MM.1S (cell line): ENCODE measurements at regions not wholly inside any gene's neighbourhood (a gene's known extent, or its start where the extent isn't known, plus 50 kb on each side); places are given as distances from the start of the nearest gene placed in this dataset.
"Not testable (repeated sequence)": the region's sequence is repeated elsewhere in the genome, so short reads cannot be mapped to it uniquely, and the experiment has no call there.

Experiments used
- DNase-seq: peaks from one replicate; pipeline ENCODE4 v3.0.0-alpha.2; 2015
- H2AFZ ChIP-seq: fragments of 300-600 bp; sonication (generic); 2 replicates; pipeline ENCODE4 v1.6.0; 2016; ENCODE audit warnings: antibody characterized with exemption, low read length
- H3F3A ChIP-seq: fragments of 300-600 bp; sonication (generic); 2 replicates; pipeline ENCODE4 v1.6.1; 2016; ENCODE audit warnings: mild to moderate bottlenecking, antibody characterized with exemption, low read length, moderate library complexity, mixed read lengths; ENCODE audit not compliant: insufficient read depth
- H3K27ac ChIP-seq: fragments of 300-600 bp; sonication (generic); 2 replicates; pipeline ENCODE4 v1.5.1; 2016; ENCODE audit warnings: mild to moderate bottlenecking, low read length
- H3K27me3 ChIP-seq: fragments of 300-600 bp; sonication (generic); replicated peaks from 2 replicates; pipeline ENCODE4 v1.6.0; 2016; ENCODE audit warnings: low read length; ENCODE audit not compliant: insufficient read depth
- H3K36me3 ChIP-seq: fragments of 300-600 bp; sonication (generic); replicated peaks from 2 replicates; pipeline ENCODE4 v1.6.1; 2016; ENCODE audit warnings: mild to moderate bottlenecking, low read length, mixed read lengths; ENCODE audit not compliant: insufficient read depth
- H3K4me1 ChIP-seq: fragments of 300-600 bp; sonication (generic); 2 replicates; pipeline ENCODE4 v1.6.1; 2016; ENCODE audit warnings: low read length, mixed read lengths
- H3K4me2 ChIP-seq: fragments of 300-600 bp; sonication (generic); 2 replicates; pipeline ENCODE4 v1.6.0; 2016; ENCODE audit warnings: low read depth, low read length
- H3K4me3 ChIP-seq: fragments of 300-600 bp; sonication (generic); 2 replicates; pipeline ENCODE4 v1.5.1; 2016; ENCODE audit warnings: low read length, mixed read lengths
- H3K79me2 ChIP-seq: fragments of 300-600 bp; sonication (generic); 2 replicates; pipeline ENCODE4 v1.6.1; 2016; ENCODE audit warnings: mixed run types, low read length, mixed read lengths
- H3K9ac ChIP-seq: fragments of 300-600 bp; sonication (generic); 2 replicates; pipeline ENCODE4 v1.6.1; 2016; ENCODE audit warnings: low read length, mixed read lengths
- H3K9me2 ChIP-seq: fragments of 300-600 bp; sonication (generic); replicated peaks from 2 replicates; pipeline ENCODE4 v1.6.1; 2016; ENCODE audit warnings: mild to moderate bottlenecking, low read length, mixed read lengths; ENCODE audit not compliant: insufficient read depth
- H3K9me3 ChIP-seq: fragments of 300-600 bp; sonication (generic); replicated peaks from 2 replicates; pipeline ENCODE4 v1.6.1; 2016; ENCODE audit warnings: mild to moderate bottlenecking, low read length, mixed read lengths; ENCODE audit not compliant: insufficient read depth
- H4K20me1 ChIP-seq: fragments of 300-600 bp; sonication (generic); 2 replicates; pipeline ENCODE4 v1.6.1; 2016; ENCODE audit warnings: mild to moderate bottlenecking, low read length, moderate library complexity, mixed read lengths; ENCODE audit not compliant: insufficient read depth
- EZH2 ChIP-seq: fragments of 300-600 bp; sonication (generic); optimal IDR thresholded peaks from 2 replicates; pipeline ENCODE3; 2017; ENCODE audit warnings: low read depth, mild to moderate bottlenecking, antibody characterized with exemption, low read length, mixed read lengths
- EZH2phosphoT487 ChIP-seq: fragments of 300-600 bp; sonication (generic); IDR thresholded peaks from 2 replicates; pipeline ENCODE4 v1.6.1; 2018; ENCODE audit warnings: antibody characterized with exemption, low read length
- TF ChIP-seq, protein P1 (sequence below): fragments of 300-600 bp; sonication (generic); IDR thresholded peaks from 2 replicates; pipeline ENCODE4 v1.5.1; 2016; ENCODE audit warnings: antibody characterized with exemption, low read length, mixed read lengths

DNA sequence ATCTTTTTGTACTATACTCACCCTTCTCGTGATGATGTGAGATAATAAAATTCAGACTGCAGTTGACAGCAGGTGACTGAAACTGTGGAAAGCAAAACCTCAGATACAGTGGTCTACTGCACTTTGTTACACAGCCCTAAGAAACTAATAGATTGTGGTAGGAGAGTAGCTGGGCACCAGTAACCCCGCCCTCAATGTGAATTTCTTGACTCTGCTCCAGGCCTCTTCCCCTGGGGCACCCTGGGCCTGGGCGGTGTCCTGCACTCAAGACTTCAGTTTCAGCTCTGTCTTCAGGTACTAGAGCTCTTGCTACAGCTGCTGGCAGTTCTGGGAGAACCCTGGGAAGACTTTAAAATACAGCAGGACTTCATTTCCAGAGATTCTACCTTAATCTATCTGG is 197.6 kb upstream of the AVPR1A start:
- H3K36me3 ChIP-seq = no peaks in the 10 kb centered on the region
- TF ChIP-seq, protein P1, sequence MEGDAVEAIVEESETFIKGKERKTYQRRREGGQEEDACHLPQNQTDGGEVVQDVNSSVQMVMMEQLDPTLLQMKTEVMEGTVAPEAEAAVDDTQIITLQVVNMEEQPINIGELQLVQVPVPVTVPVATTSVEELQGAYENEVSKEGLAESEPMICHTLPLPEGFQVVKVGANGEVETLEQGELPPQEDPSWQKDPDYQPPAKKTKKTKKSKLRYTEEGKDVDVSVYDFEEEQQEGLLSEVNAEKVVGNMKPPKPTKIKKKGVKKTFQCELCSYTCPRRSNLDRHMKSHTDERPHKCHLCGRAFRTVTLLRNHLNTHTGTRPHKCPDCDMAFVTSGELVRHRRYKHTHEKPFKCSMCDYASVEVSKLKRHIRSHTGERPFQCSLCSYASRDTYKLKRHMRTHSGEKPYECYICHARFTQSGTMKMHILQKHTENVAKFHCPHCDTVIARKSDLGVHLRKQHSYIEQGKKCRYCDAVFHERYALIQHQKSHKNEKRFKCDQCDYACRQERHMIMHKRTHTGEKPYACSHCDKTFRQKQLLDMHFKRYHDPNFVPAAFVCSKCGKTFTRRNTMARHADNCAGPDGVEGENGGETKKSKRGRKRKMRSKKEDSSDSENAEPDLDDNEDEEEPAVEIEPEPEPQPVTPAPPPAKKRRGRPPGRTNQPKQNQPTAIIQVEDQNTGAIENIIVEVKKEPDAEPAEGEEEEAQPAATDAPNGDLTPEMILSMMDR = no peak
- TF ChIP-seq EZH2 = no peak
- TF ChIP-seq EZH2phosphoT487 = no peak
- no peak overlapping the region for H3K27ac ChIP-seq
- H2AFZ ChIP-seq = no peak overlapping the region
- H3K79me2 ChIP-seq = no peaks in the 10 kb centered on the region
- H4K20me1 ChIP-seq = no peaks in the 10 kb centered on the region
- no peaks in the 10 kb centered on the region for H3K27me3 ChIP-seq
- H3K4me3 ChIP-seq = no peak overlapping the region
- no peaks in the 10 kb centered on the region for H3K4me1 ChIP-seq
- H3K4me2 ChIP-seq = no peak overlapping the region
- no peak overlapping the region for H3K9ac ChIP-seq
- no peaks in the 10 kb centered on the region for H3K9me2 ChIP-seq
- H3F3A ChIP-seq = no peaks in the 10 kb centered on the region
- no peaks in the 10 kb centered on the region for H3K9me3 ChIP-seq
- no peak for DNase-seq

DNA sequence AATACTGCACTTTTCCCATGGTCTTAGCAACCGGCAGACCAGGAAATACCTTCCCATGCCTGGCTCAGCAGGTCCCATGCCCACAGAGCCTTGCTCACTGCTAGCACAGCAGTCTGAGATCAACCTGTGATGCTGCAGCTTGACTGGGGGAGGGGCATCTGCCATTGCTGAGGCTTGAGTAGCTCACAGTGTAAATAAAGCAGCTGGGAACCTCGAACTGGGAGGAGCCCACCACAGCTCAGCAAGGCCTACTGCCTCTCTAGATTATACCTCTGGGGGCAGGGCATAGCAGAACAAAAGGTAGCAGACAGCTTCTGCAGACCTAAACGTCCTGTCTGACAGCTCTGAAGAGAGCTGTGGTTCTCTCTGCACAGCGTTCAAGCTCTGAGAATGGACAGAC is 186.2 kb upstream of the AVPR1A start:
- not testable (repeated sequence) for H3K4me3 ChIP-seq, H3K36me3 ChIP-seq, DNase-seq, H2AFZ ChIP-seq, H3K9me3 ChIP-seq, H3F3A ChIP-seq, H3K27ac ChIP-seq, H3K9me2 ChIP-seq, H3K9ac ChIP-seq, H3K4me2 ChIP-seq, H3K79me2 ChIP-seq, H3K27me3 ChIP-seq, H3K4me1 ChIP-seq, H4K20me1 ChIP-seq

DNA sequence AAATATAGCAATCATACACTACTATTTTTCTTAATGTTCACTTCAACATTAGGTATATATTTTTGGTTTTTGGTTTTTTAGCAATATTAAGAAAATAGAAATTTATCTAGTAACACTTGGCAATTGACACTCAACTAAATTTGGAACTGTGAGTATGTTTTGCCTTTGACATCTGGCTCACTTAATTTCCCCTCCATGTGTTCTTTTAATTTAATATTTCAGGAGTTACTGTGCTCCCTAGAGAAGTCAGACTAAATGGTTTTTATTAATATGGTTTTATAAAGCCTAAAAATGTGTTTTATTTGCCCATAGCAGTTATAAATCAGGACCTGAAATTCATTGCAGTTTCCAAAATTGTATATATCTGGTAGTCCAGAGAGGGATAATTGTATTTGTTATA is 175.3 kb upstream of the AVPR1A start:
- H3K36me3 ChIP-seq = no peaks in the 10 kb centered on the region
- no peak overlapping the region for H3K4me3 ChIP-seq
- no peaks in the 10 kb centered on the region for H3K4me1 ChIP-seq
- H3K27me3 ChIP-seq = no peaks in the 10 kb centered on the region
- H3F3A ChIP-seq = no peaks in the 10 kb centered on the region
- no peaks in the 10 kb centered on the region for H3K9me2 ChIP-seq
- TF ChIP-seq EZH2 (no peak), EZH2phosphoT487 (no peak)
- TF ChIP-seq, protein P1 = no peak
- H2AFZ ChIP-seq = no peak overlapping the region
- no peak overlapping the region for H3K27ac ChIP-seq
- no peaks in the 10 kb centered on the region for H4K20me1 ChIP-seq
- no peak overlapping the region for H3K4me2 ChIP-seq
- H3K9ac ChIP-seq = no peak overlapping the region
- DNase-seq = no peak
- H3K9me3 ChIP-seq = no peaks in the 10 kb centered on the region
- H3K79me2 ChIP-seq = no peaks in the 10 kb centered on the region

DNA sequence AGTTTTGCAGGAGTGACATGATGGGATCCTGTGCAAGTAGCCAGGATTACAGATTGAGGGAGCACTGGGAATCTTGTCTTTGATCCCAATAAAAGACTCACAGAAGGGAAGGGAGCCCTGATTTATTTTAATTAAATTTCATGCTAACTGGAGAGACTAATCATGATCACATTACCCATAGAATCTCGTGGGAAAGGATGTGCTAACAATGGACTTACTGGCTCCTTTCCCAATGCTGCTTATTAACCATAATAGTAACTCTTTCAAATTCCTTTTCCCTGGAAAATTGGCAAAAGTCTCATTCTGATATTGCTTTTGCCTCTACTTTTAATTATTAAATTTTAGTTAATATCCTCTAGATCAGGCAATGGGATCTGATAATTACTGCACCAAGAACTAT is 174.8 kb upstream of the AVPR1A start:
- Histone ChIP-seq H3K9me3 (no peaks in the 10 kb centered on the region), H4K20me1 (no peaks in the 10 kb centered on the region), H3K36me3 (no peaks in the 10 kb centered on the region), H3K4me1 (no peaks in the 10 kb centered on the region), H3K9ac (no peak overlapping the region), H3F3A (no peaks in the 10 kb centered on the region), H3K4me2 (no peak overlapping the region), H3K27me3 (no peaks in the 10 kb centered on the region), H3K9me2 (no peaks in the 10 kb centered on the region), H3K4me3 (no peak overlapping the region), H2AFZ (no peak overlapping the region), H3K79me2 (no peaks in the 10 kb centered on the region), H3K27ac (no peak overlapping the region)
- no peak for DNase-seq
- no peak for TF ChIP-seq EZH2
- TF ChIP-seq, protein P1 = no peak
- TF ChIP-seq EZH2phosphoT487 = no peak
